Keratinocyte (primary cell): ENCODE measurements at regions not wholly inside any gene's neighbourhood (a gene's known extent, or its start where the extent isn't known, plus 50 kb on each side); places are given as distances from the start of the nearest gene placed in this dataset.

Experiments
- DNase-seq: peaks from one replicate; pipeline ENCODE4 v3.0.0-alpha.2; 2011; ENCODE audit warnings: low read depth, missing footprints, low spot score
- FAIRE-seq: peaks from 2 replicates; lab custom pipeline; 2011; peaks lifted over from hg19 to GRCh38; lab: Jason Lieb, UNC
- H2AFZ ChIP-seq: 2 replicates; pipeline ENCODE4 v1.6.0; 2012; ENCODE audit warnings: low read length, control low read depth, inconsistent platforms; ENCODE audit not compliant: control insufficient read depth
- H3K27ac ChIP-seq: 2 replicates; pipeline ENCODE4 v1.5.1; 2011; ENCODE audit warnings: low read length; ENCODE audit not compliant: control insufficient read depth, insufficient read depth
- H3K27me3 ChIP-seq: 3 replicates; pipeline ENCODE4 v1.6.0; 2011; ENCODE audit warnings: low read length; ENCODE audit not compliant: control insufficient read depth, insufficient read depth; ENCODE audit errors: extremely low read depth
- H3K36me3 ChIP-seq, 2 experiments: 2 replicates in 1 of 2; 3 replicates in 1 of 2; pipeline ENCODE4 v1.5.1; 2011; ENCODE audit warnings: low read length in 2 of 2, mild to moderate bottlenecking in 1 of 2; ENCODE audit not compliant: control insufficient read depth in 2 of 2, insufficient read depth in 2 of 2; ENCODE audit errors: extremely low read depth in 1 of 2
- H3K4me1 ChIP-seq: 3 replicates; pipeline ENCODE4 v1.5.1; 2011; ENCODE audit warnings: low read length; ENCODE audit not compliant: control insufficient read depth, insufficient read depth; ENCODE audit errors: extremely low read depth
- H3K4me2 ChIP-seq: 3 replicates; pipeline ENCODE4 v1.6.0; 2011; ENCODE audit warnings: low read depth, low read length; ENCODE audit not compliant: control insufficient read depth, insufficient read depth; ENCODE audit errors: extremely low read depth
- H3K4me3 ChIP-seq, 3 experiments: fragments of 200-600 bp in 1 of 3; sonication (generic) in 1 of 3; 2 replicates in 2 of 3; 3 replicates in 1 of 3; pipeline ENCODE4 v1.5.1; 2011 to 2016; ENCODE audit warnings: low read length in 3 of 3, mild to moderate bottlenecking in 3 of 3, control low read depth in 2 of 3, inconsistent platforms in 1 of 3, low read depth in 1 of 3, mixed read lengths in 1 of 3, mixed run types in 1 of 3, moderate library complexity in 1 of 3; ENCODE audit not compliant: control insufficient read depth in 2 of 3, insufficient read depth in 2 of 3; ENCODE audit errors: extremely low read depth in 1 of 3
- H3K79me2 ChIP-seq: 2 replicates; pipeline ENCODE4 v1.6.0; 2012; ENCODE audit warnings: low read length; ENCODE audit not compliant: control insufficient read depth, insufficient read depth
- H3K9ac ChIP-seq: 3 replicates; pipeline ENCODE4 v1.6.0; 2011; ENCODE audit warnings: low read length; ENCODE audit not compliant: control insufficient read depth, insufficient read depth; ENCODE audit errors: extremely low read depth
- H3K9me1 ChIP-seq: 3 replicates; pipeline ENCODE4 v1.6.0; 2011; ENCODE audit warnings: low read length; ENCODE audit not compliant: control insufficient read depth, insufficient read depth; ENCODE audit errors: extremely low read depth
- H3K9me3 ChIP-seq: 2 replicates; pipeline ENCODE4 v1.5.1; 2012; ENCODE audit warnings: low read depth, low read length; ENCODE audit not compliant: control insufficient read depth
- H4K20me1 ChIP-seq: 3 replicates; pipeline ENCODE4 v1.6.0; 2011; ENCODE audit warnings: low read length; ENCODE audit not compliant: control insufficient read depth, insufficient read depth; ENCODE audit errors: extremely low read depth
- CTCF ChIP-seq, 3 experiments: IDR thresholded peaks in 1 of 3; conservative IDR thresholded peaks in 1 of 3; optimal IDR thresholded peaks in 1 of 3; 2 replicates in 2 of 3; 3 replicates in 1 of 3; pipeline versions ENCODE3 to v1.5.1; 2011; ENCODE audit warnings: low read length in 3 of 3, mild to moderate bottlenecking in 3 of 3, moderate library complexity in 2 of 3, control low read depth in 1 of 3, inconsistent platforms in 1 of 3; ENCODE audit not compliant: insufficient read depth in 2 of 3; ENCODE audit errors: extremely low read depth in 1 of 3
- EZH2 ChIP-seq: IDR thresholded peaks from one replicate; pipeline ENCODE4 v1.6.1; 2012; ENCODE audit warnings: inconsistent platforms, mild to moderate bottlenecking, low read length, moderate library complexity
- dilution Hi-C: fragments of 300-500 bp; cut with MboI; formaldehyde crosslinking; loops from one replicate; pipeline ENCODE4 v1.7.0; 2020; ENCODE audit warnings: low sequenced_read_pairs; ENCODE audit not compliant: extremely low pct_ligation_motif_present

GRCh38 chr13:64709079-64709478, 2521.1 kb downstream of the PCDH9 start:
- no peaks in the 10 kb centered on the region for H3K9me1 ChIP-seq
- H3K4me1 ChIP-seq, result no peaks in the 10 kb centered on the region
- no peak overlapping the region for H3K4me2 ChIP-seq
- no peaks in the 10 kb centered on the region for H3K9me3 ChIP-seq
- no peak overlapping the region for H3K4me3 ChIP-seq
- H3K9ac ChIP-seq, result no peak overlapping the region
- FAIRE-seq (no peak), DNase-seq (no peak)
- no peak overlapping the region for H3K27ac ChIP-seq
- TF ChIP-seq EZH2 (no peak), CTCF (optimal IDR thresholded peaks at IDR 0.05 in 1 of 3, IDR thresholded peaks at IDR 0.05 in 1 of 3, conservative IDR thresholded peaks at IDR 0.05 in 1 of 3; ENCODE audit: extremely low read depth in 1 of 3, insufficient read depth in 2 of 3, low read length in 3 of 3) (no peak)
- no peaks in the 10 kb centered on the region for H4K20me1 ChIP-seq
- H3K36me3 ChIP-seq, result no peaks in the 10 kb centered on the region
- H3K27me3 ChIP-seq, result no peaks in the 10 kb centered on the region
- no peaks in the 10 kb centered on the region for H3K79me2 ChIP-seq
- dilution Hi-C loops, result no loop called here
- H2AFZ ChIP-seq, result no peak overlapping the region

- DNase-seq (no peak), FAIRE-seq (no peak)
- Histone ChIP-seq H3K36me3 (no peaks in the 10 kb centered on the region), H3K9me1 (no peaks in the 10 kb centered on the region), H2AFZ (no peak overlapping the region), H3K4me2 (no peak overlapping the region), H3K4me3 (no peak overlapping the region), H3K9ac (no peak overlapping the region), H3K27ac (no peak overlapping the region), H4K20me1 (no peaks in the 10 kb centered on the region), H3K27me3 (no peaks in the 10 kb centered on the region), H3K79me2 (no peaks in the 10 kb centered on the region), H3K4me1 (no peaks in the 10 kb centered on the region), H3K9me3 (no peaks in the 10 kb centered on the region)
- no peak for TF ChIP-seq EZH2
- dilution Hi-C loops, result no loop called here
These were observed 2526.0 kb downstream of the PCDH9 start for GRCh38 chr13:64704121-64704649.

- Histone ChIP-seq H3K27ac (no peak overlapping the region), H3K9ac (no peak overlapping the region), H3K4me1 (no peaks in the 10 kb centered on the region), H3K9me1 (no peaks in the 10 kb centered on the region), H4K20me1 (no peaks in the 10 kb centered on the region), H3K79me2 (no peaks in the 10 kb centered on the region), H3K4me2 (no peak overlapping the region), H3K4me3 (no peak overlapping the region), H3K36me3 (no peaks in the 10 kb centered on the region), H2AFZ (no peak overlapping the region), H3K9me3 (no peaks in the 10 kb centered on the region), H3K27me3 (no peaks in the 10 kb centered on the region)
- DNase-seq, result no peak
- TF ChIP-seq CTCF (optimal IDR thresholded peaks at IDR 0.05 in 1 of 3, IDR thresholded peaks at IDR 0.05 in 1 of 3, conservative IDR thresholded peaks at IDR 0.05 in 1 of 3; ENCODE audit: extremely low read depth in 1 of 3, insufficient read depth in 2 of 3, low read length in 3 of 3) (no peak), EZH2 (no peak)
- FAIRE-seq, result no peak
- dilution Hi-C loops, result no loop called here
These were observed 2532.9 kb downstream of the PCDH9 start for GRCh38 chr13:64697226-64697625.
